B cell (primary cell): ENCODE measurements at regions not wholly inside any gene's neighbourhood (a gene's known extent, or its start where the extent isn't known, plus 50 kb on each side); places are given as distances from the start of the nearest gene placed in this dataset.

ENCODE experiments used
- EZH2 ChIP-seq: IDR thresholded peaks from 2 replicates; pipeline ENCODE4 v1.6.1; 2012; ENCODE audit warnings: borderline replicate concordance, low read depth, mild to moderate bottlenecking, moderate library complexity, low read length; ENCODE audit not compliant: insufficient read depth, poor library complexity, severe bottlenecking
- TF ChIP-seq, protein P1 (sequence below): fragments of 200-600 bp; IDR thresholded peaks from one replicate; pipeline ENCODE4 v1.8.0; 2022; ENCODE audit warnings: antibody characterized with exemption, mild to moderate bottlenecking

DNA sequence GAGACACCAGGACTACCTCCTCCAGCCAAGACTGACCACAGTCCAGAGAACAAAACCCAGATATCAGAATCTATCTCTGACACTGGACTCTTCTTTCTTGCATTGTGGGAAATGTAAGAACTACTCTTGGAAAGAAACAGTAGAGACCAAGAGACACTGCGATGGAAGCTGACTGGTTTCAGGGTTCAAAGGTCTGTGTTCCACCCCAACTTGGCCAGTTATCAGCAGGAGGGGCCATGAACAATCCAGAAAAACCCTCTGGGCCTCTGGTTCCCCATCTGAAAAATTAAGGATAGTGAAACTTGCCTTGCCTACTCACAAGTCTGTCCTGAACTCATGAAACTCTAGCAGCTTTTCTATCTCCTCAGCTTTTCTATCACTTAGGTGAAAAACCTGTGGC lies 166.5 kb downstream of the SUCLG1 start:
- TF ChIP-seq, protein P1, sequence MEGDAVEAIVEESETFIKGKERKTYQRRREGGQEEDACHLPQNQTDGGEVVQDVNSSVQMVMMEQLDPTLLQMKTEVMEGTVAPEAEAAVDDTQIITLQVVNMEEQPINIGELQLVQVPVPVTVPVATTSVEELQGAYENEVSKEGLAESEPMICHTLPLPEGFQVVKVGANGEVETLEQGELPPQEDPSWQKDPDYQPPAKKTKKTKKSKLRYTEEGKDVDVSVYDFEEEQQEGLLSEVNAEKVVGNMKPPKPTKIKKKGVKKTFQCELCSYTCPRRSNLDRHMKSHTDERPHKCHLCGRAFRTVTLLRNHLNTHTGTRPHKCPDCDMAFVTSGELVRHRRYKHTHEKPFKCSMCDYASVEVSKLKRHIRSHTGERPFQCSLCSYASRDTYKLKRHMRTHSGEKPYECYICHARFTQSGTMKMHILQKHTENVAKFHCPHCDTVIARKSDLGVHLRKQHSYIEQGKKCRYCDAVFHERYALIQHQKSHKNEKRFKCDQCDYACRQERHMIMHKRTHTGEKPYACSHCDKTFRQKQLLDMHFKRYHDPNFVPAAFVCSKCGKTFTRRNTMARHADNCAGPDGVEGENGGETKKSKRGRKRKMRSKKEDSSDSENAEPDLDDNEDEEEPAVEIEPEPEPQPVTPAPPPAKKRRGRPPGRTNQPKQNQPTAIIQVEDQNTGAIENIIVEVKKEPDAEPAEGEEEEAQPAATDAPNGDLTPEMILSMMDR, result no peak
- TF ChIP-seq EZH2, result no peak
